K562 (cell line): ENCODE measurements at regions not wholly inside any gene's neighbourhood (a gene's known extent, or its start where the extent isn't known, plus 50 kb on each side); places are given as distances from the start of the nearest gene placed in this dataset.

Experiments
- ATAC-seq: fragments of 200-7000 bp; cut with Tn5 transposase; 3 replicates; pipeline ENCODE4 v1.9.1; 2020; ENCODE audit warnings: moderate library complexity
- BruUV-seq: library from RNA; stranded (reverse); fragments of 400-500 nt; replicated peaks from 2 replicates; lab custom pipeline; 2021; lab: Mats Ljungman, UMichigan
- CTCF ChIA-PET: fragments of 300-600 bp; formaldehyde crosslinking; extraction: SDS; loops from one replicate; lab custom pipeline; 2021; ENCODE audit warnings: low intra/inter-chr PET ratio; lab: Yijun Ruan, JAX
- POLR2A ChIA-PET: fragments of 300-600, 350-650 bp; sonication (Branson Sonifier 250); formaldehyde crosslinking; extraction: SDS; loops from one replicate; lab custom pipeline; 2021; ENCODE audit warnings: antibody characterized with exemption, inconsistent platforms; lab: Yijun Ruan, JAX
- DNase-seq, 4 experiments: peaks; one replicate each; pipeline versions ENCODE4 v3.0.0 to v3.0.0-alpha.2; 2011 to 2018; ENCODE audit warnings: low spot score in 3 of 4, mixed read lengths in 3 of 4; ENCODE audit errors: extremely low read depth in 1 of 4
- FAIRE-seq: peaks from 2 replicates; lab custom pipeline; 2011; peaks lifted over from hg19 to GRCh38; lab: Jason Lieb, UNC
- H2AFZ ChIP-seq: 2 replicates; pipeline ENCODE4 v1.6.0; 2011; ENCODE audit warnings: low read depth, low read length, control low read depth, inconsistent platforms
- H3K27ac ChIP-seq: fragments of 200-600 bp; 3 replicates; pipeline ENCODE4 v1.8.0; 2011; ENCODE audit warnings: low read depth, mild to moderate bottlenecking, control low read depth, inconsistent platforms, low read length, moderate library complexity, mixed read lengths; ENCODE audit errors: extremely low read depth
- H3K27me3 ChIP-seq, 2 experiments: fragments of 300-600 bp in 1 of 2; 2 replicates in 1 of 2; 3 replicates in 1 of 2; pipeline versions ENCODE4 v1.6.0 to v1.8.0; 2011; ENCODE audit warnings: inconsistent platforms in 2 of 2, low read length in 2 of 2, mild to moderate bottlenecking in 1 of 2, mixed read lengths in 1 of 2, moderate library complexity in 1 of 2; ENCODE audit not compliant: control insufficient read depth in 2 of 2, insufficient read depth in 2 of 2
- H3K36me3 ChIP-seq: fragments of 300-600 bp; 3 replicates; pipeline ENCODE4 v1.8.0; 2011; ENCODE audit warnings: mild to moderate bottlenecking, low read length, inconsistent platforms; ENCODE audit not compliant: control insufficient read depth, insufficient read depth
- H3K4me1 ChIP-seq, 2 experiments: fragments of 200-600 bp in 1 of 2; replicated peaks in 1 of 2; 2 replicates in 1 of 2; 3 replicates in 1 of 2; pipeline versions ENCODE4 v1.5.1 to v1.8.0; 2011; ENCODE audit warnings: inconsistent platforms in 2 of 2, low read length in 2 of 2, mild to moderate bottlenecking in 1 of 2, mixed read lengths in 1 of 2, moderate library complexity in 1 of 2; ENCODE audit not compliant: control insufficient read depth in 2 of 2, insufficient read depth in 2 of 2
- H3K4me2 ChIP-seq: 2 replicates; pipeline ENCODE4 v1.6.1; 2011; ENCODE audit warnings: low read length, control low read depth, inconsistent platforms, mixed read lengths; ENCODE audit not compliant: insufficient read depth
- H3K4me3 ChIP-seq: fragments of 200-600 bp; sonication (generic), shearing (Covaris generic); 2 replicates; pipeline ENCODE4 v1.5.1; 2016; ENCODE audit warnings: control low read depth, inconsistent platforms
- H3K79me2 ChIP-seq: fragments of 200-600 bp; 3 replicates; pipeline ENCODE4 v1.8.0; 2011; ENCODE audit warnings: low read length, inconsistent platforms; ENCODE audit not compliant: control insufficient read depth, insufficient read depth
- H3K9ac ChIP-seq, 2 experiments: 2 replicates each; pipeline versions ENCODE4 v1.6.0 to v1.6.1; 2011; ENCODE audit warnings: low read depth in 2 of 2, low read length in 2 of 2, control low read depth in 1 of 2, inconsistent platforms in 1 of 2, mild to moderate bottlenecking in 1 of 2, mixed read lengths in 1 of 2; ENCODE audit not compliant: insufficient read depth in 1 of 2
- H3K9me1 ChIP-seq: one replicate; pipeline ENCODE4 v1.6.0; 2011; ENCODE audit warnings: inconsistent platforms, mild to moderate bottlenecking, low read length, moderate library complexity; ENCODE audit not compliant: control insufficient read depth, insufficient read depth
- H3K9me3 ChIP-seq: replicated peaks from 2 replicates; pipeline ENCODE4 v1.5.1; 2011; ENCODE audit warnings: low read depth, low read length, inconsistent platforms; ENCODE audit not compliant: control insufficient read depth, insufficient read depth
- H4K20me1 ChIP-seq: replicated peaks from 2 replicates; pipeline ENCODE4 v1.6.1; 2011; ENCODE audit warnings: low read length, inconsistent platforms, mixed read lengths; ENCODE audit not compliant: control insufficient read depth, insufficient read depth
- CBFA2T2 ChIP-seq: fragments of 450-650 bp; conservative IDR thresholded peaks from 2 replicates; pipeline ENCODE4 v1.6.1; 2017; ENCODE audit warnings: mild to moderate bottlenecking
- CHD1 ChIP-seq: fragments of 200-600 bp; sonication (generic); IDR thresholded peaks from one replicate; pipeline ENCODE4 v1.6.1; 2012; ENCODE audit warnings: mild to moderate bottlenecking, moderate library complexity, low read length, inconsistent platforms
- ETV1 ChIP-seq: fragments of 450-650 bp; conservative IDR thresholded peaks from 2 replicates; pipeline ENCODE4 v1.6.1; 2016; ENCODE audit warnings: missing genetic modification characterization, control low read depth, low read depth, missing compliant biosample characterization
- KLF6 ChIP-seq: fragments of 250-450 bp; sonication (Bioruptor Pico); IDR thresholded peaks from 2 replicates; pipeline ENCODE4 v1.4.0; 2020; ENCODE audit warnings: mild to moderate bottlenecking, moderate library complexity, borderline replicate concordance
- MTA1 ChIP-seq: fragments of 450-650 bp; IDR thresholded peaks from 2 replicates; pipeline ENCODE4 v1.6.1; 2017; ENCODE audit warnings: borderline replicate concordance
- MYBL2 ChIP-seq, 2 experiments: fragments of 450-650 bp in 1 of 2; sonication (generic) in 1 of 2; formaldehyde crosslinking in 1 of 2; IDR thresholded peaks; 2 replicates each; pipeline versions ENCODE4 v1.6.1 to v1.8.1; 2017 to 2022; ENCODE audit warnings: borderline replicate concordance in 1 of 2, inconsistent platforms in 1 of 2, low read depth in 1 of 2, mild to moderate bottlenecking in 1 of 2, missing genetic modification reagents in 1 of 2, moderate library complexity in 1 of 2
- NFRKB ChIP-seq: fragments of 450-650 bp; IDR thresholded peaks from 2 replicates; pipeline ENCODE4 v1.6.1; 2016; ENCODE audit warnings: low read depth
- RBFOX2 ChIP-seq: fragments of 200-400 bp; formaldehyde crosslinking; IDR thresholded peaks from 2 replicates; pipeline ENCODE4 v1.6.1; 2017; ENCODE audit warnings: low read depth, mild to moderate bottlenecking, low read length, moderate library complexity
- SMARCB1 ChIP-seq: IDR thresholded peaks from 2 replicates; pipeline ENCODE4 v1.6.1; 2011; ENCODE audit warnings: improper control_type of control experiment, low read depth; ENCODE audit not compliant: insufficient read length
- SOX6 ChIP-seq: fragments of 450-650 bp; IDR thresholded peaks from 2 replicates; pipeline ENCODE4 v1.6.1; 2014; ENCODE audit warnings: mild to moderate bottlenecking
- TRIM28 ChIP-seq: fragments of 450-650 bp; IDR thresholded peaks from 2 replicates; pipeline ENCODE4 v1.6.1; 2017
- WGBS: fragments of 100-300 bp; shearing (Covaris generic); methylation state at CpG from one replicate; pipeline ENCODE4 v1.1.6; 2016; ENCODE audit warnings: low coverage, mixed read lengths; ENCODE audit not compliant: insufficient coverage; ENCODE audit errors: missing lambda C conversion rate; 5-methylcytosine and 5-hydroxymethylcytosine counted together
- in situ Hi-C: fragments of 300-500 bp; cut with MboI; formaldehyde crosslinking; loops from 4 replicates; pipeline ENCODE4 v1.15.0; 2018; ENCODE audit warnings: inconsistent platforms, mixed read lengths
- intact Hi-C: fragments of 100-400 bp; cut with micrococcal nuclease; formaldehyde crosslinking; loops from 2 replicates; pipeline ENCODE4 v1.14.2; 2022
- TF ChIP-seq, protein P1 (sequence below): fragments of 250-450 bp; sonication (Bioruptor Pico); IDR thresholded peaks from 2 replicates; pipeline ENCODE4 v1.4.0; 2020

GRCh38 chr1:94336991-94337390 lies 81.2 kb upstream of the ABCD3 start:
- FAIRE-seq: no peak
- in situ Hi-C loops (loop anchor here (5.0 kb wide), 1 partner anchor 290 kb away; no protein-coding TSS in a partner anchor), intact Hi-C loops (loop anchor here (1.0 to 10.0 kb wide), 4 partner anchors 126 to 712 kb away; no protein-coding TSS in a partner anchor)
- Histone ChIP-seq H2AFZ (no peak overlapping the region), H3K9me3 (no peaks in the 10 kb centered on the region), H3K27me3 (peaks cover 8 to 16% of the 10 kb centered on the region in 2 experiments; a peak in 4 of 5 replicates), H3K4me2 (no peak overlapping the region), H3K9me1 (no peaks in the 10 kb centered on the region), H3K9ac (no peak overlapping the region), H3K4me3 (no peak overlapping the region), H3K4me1 (no peaks in the 10 kb centered on the region; a peak in 1 of 5 replicates), H3K79me2 (no peaks in the 10 kb centered on the region), H3K27ac (no peak overlapping the region), H4K20me1 (no peaks in the 10 kb centered on the region), H3K36me3 (no peaks in the 10 kb centered on the region)
- ChIA-PET POLR2A (no interaction called here), CTCF (interaction anchor here (0.6 to 3.2 kb wide), 3 partner anchors 274 to 1778 kb away, joined by 6 to 44 read pairs (median 14); no protein-coding TSS in a partner anchor)
- no peak for ATAC-seq
- BruUV-seq: no TSS peak
- no peak for DNase-seq
- TF ChIP-seq SMARCB1: no peak
- no peak for TF ChIP-seq KLF6 (CRISPR knock-in tag)
- no peak for TF ChIP-seq ETV1 (tag)
- TF ChIP-seq NFRKB: no peak
- no peak for TF ChIP-seq SOX6
- TF ChIP-seq CHD1: no peak
- no peak for TF ChIP-seq CBFA2T2
- no peak for TF ChIP-seq MTA1
- TF ChIP-seq, protein P1, sequence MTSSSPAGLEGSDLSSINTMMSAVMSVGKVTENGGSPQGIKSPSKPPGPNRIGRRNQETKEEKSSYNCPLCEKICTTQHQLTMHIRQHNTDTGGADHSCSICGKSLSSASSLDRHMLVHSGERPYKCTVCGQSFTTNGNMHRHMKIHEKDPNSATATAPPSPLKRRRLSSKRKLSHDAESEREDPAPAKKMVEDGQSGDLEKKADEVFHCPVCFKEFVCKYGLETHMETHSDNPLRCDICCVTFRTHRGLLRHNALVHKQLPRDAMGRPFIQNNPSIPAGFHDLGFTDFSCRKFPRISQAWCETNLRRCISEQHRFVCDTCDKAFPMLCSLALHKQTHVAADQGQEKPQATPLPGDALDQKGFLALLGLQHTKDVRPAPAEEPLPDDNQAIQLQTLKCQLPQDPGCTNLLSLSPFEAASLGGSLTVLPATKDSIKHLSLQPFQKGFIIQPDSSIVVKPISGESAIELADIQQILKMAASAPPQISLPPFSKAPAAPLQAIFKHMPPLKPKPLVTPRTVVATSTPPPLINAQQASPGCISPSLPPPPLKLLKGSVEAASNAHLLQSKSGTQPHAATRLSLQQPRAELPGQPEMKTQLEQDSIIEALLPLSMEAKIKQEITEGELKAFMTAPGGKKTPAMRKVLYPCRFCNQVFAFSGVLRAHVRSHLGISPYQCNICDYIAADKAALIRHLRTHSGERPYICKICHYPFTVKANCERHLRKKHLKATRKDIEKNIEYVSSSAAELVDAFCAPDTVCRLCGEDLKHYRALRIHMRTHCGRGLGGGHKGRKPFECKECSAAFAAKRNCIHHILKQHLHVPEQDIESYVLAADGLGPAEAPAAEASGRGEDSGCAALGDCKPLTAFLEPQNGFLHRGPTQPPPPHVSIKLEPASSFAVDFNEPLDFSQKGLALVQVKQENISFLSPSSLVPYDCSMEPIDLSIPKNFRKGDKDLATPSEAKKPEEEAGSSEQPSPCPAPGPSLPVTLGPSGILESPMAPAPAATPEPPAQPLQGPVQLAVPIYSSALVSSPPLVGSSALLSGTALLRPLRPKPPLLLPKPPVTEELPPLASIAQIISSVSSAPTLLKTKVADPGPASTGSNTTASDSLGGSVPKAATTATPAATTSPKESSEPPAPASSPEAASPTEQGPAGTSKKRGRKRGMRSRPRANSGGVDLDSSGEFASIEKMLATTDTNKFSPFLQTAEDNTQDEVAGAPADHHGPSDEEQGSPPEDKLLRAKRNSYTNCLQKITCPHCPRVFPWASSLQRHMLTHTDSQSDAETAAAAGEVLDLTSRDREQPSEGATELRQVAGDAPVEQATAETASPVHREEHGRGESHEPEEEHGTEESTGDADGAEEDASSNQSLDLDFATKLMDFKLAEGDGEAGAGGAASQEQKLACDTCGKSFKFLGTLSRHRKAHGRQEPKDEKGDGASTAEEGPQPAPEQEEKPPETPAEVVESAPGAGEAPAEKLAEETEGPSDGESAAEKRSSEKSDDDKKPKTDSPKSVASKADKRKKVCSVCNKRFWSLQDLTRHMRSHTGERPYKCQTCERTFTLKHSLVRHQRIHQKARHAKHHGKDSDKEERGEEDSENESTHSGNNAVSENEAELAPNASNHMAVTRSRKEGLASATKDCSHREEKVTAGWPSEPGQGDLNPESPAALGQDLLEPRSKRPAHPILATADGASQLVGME (CRISPR knock-in tag): no peak
- TF ChIP-seq RBFOX2: no peak
- no peak for TF ChIP-seq MYBL2 (IDR thresholded peaks at IDR 0.05; ENCODE audit: low read depth)
- TF ChIP-seq MYBL2 (CRISPR knock-in tag; IDR thresholded peaks at IDR 0.05; ENCODE audit: borderline replicate concordance): no peak
- no peak for TF ChIP-seq TRIM28
- WGBS: 0% methylated on average over 4 of the region's 4 CpGs
